ENCODE measurements at regions not wholly inside any gene's neighbourhood (a gene's known extent, or its start where the extent isn't known, plus 50 kb on each side); places are given as distances from the start of the nearest gene placed in this dataset.

DNA sequence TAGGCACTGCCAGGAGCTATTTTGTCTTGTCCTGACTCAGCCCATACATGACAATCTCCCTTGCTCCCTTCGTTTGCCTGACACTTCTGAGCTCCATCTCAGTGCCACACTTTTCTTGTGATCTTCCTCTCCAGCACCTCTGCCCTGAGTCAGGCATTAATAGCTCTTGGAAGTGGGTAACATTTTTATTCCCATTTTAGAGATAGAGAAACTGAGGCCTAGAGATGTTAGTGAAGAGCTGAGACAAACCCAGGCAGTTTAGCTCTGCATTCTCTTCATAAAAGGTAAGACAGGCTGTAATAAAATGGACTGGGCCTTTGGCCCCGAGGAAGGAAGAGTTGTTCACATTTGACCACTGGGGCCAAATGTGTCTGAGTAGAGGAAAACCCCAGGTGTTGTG lies 167.4 kb downstream of the DHX35 start:
- Histone ChIP-seq H3K18ac (ENCODE audit: extremely low read depth, low read length) (no peak overlapping the region), H3K27me3 (replicated peaks in 1 of 4; ENCODE audit: control insufficient read depth in 3 of 4, extremely low read depth in 1 of 4, insufficient read depth in 3 of 4, low read length in 3 of 4) (no peaks in the 10 kb centered on the region; a peak in 1 of 7 replicates), H2BK5ac (ENCODE audit: low read depth, low read length) (no peak overlapping the region), H3K9me3 (ENCODE audit: insufficient read depth in 2 of 2, low read depth in 1 of 2, low read length in 1 of 2) (no peaks in the 10 kb centered on the region; a peak in 1 of 4 replicates), H3K9ac (replicated peaks in 1 of 4; ENCODE audit: extremely low read depth in 1 of 4, low read depth in 3 of 4, low read length in 3 of 4) (no peak overlapping the region), H2AK5ac (ENCODE audit: low read depth, low read length) (no peak overlapping the region), H3K23me2 (ENCODE audit: low read depth, low read length) (no peaks in the 10 kb centered on the region; the same call in 1 of the 2 replicates), H2BK15ac (ENCODE audit: low read length) (no peak overlapping the region), H2AFZ (ENCODE audit: low read length) (no peak overlapping the region), H3K4me2 (ENCODE audit: insufficient read depth in 1 of 2, low read depth in 2 of 2, low read length in 2 of 2) (no peak overlapping the region), H3K4ac (replicated peaks; ENCODE audit: insufficient read length, low read depth, low read length) (no peak overlapping the region), H3K79me2 (ENCODE audit: control insufficient read depth in 1 of 2, insufficient read depth in 2 of 2, low read length in 2 of 2) (no peaks in the 10 kb centered on the region), H3K4me1 (replicated peaks in 1 of 4; ENCODE audit: control insufficient read depth in 3 of 4, insufficient read depth in 4 of 4, low read length in 3 of 4) (peaks cover 0 to 10% (median 2%) of the 10 kb centered on the region in 4 experiments; a peak in 4 of 7 replicates), H3K36me3 (ENCODE audit: control insufficient read depth in 2 of 4, insufficient read depth in 4 of 4, low read length in 3 of 4) (no peaks in the 10 kb centered on the region), H4K8ac (ENCODE audit: extremely low read depth, insufficient read depth, low read length) (no peak overlapping the region), H3K4me3 (ENCODE audit: extremely low read depth in 1 of 4, insufficient read depth in 2 of 4, low read depth in 3 of 4, low read length in 4 of 4) (no peak overlapping the region), H3K23ac (ENCODE audit: insufficient read length) (no peak overlapping the region), H3K79me1 (ENCODE audit: low read depth, low read length) (no peaks in the 10 kb centered on the region), H3K27ac (ENCODE audit: low read depth, low read length) (no peak overlapping the region), H3K56ac (replicated peaks; ENCODE audit: insufficient read length, low read depth, low read length) (no peak overlapping the region), H2BK120ac (replicated peaks; ENCODE audit: low read depth, low read length) (no peak overlapping the region), H3K14ac (ENCODE audit: insufficient read length) (no peak overlapping the region), H2BK20ac (ENCODE audit: low read length) (no peak overlapping the region), H4K5ac (ENCODE audit: insufficient read length, low read depth, low read length) (no peak overlapping the region), H2BK12ac (ENCODE audit: low read depth, low read length) (no peak overlapping the region), H4K91ac (replicated peaks; ENCODE audit: insufficient read length, low read length) (no peak overlapping the region), H4K20me1 (replicated peaks in 1 of 2; ENCODE audit: control insufficient read depth in 1 of 2, insufficient read depth in 2 of 2, low read length in 2 of 2) (no peaks in the 10 kb centered on the region)
- POLR2A ChIA-PET (ENCODE audit: partially characterized antibody) = interaction anchor here (1.7 kb wide), 1 partner anchor 10 kb away, joined by 3 read pairs; no protein-coding TSS in a partner anchor
- TF ChIP-seq CTBP2 (IDR thresholded peaks at IDR 0.05; ENCODE audit: borderline replicate concordance, insufficient read depth, insufficient read length, low read length) (no peak), ASH2L (IDR thresholded peaks at IDR 0.05; ENCODE audit: low read length) (no peak), POLR2A (IDR thresholded peaks at IDR 0.05; ENCODE audit: control extremely low read depth in 1 of 2, low read depth in 2 of 2, low read length in 2 of 2) (no peak), CEBPB (IDR thresholded peaks at IDR 0.05; ENCODE audit: low read depth, low read length) (no peak), SIN3A (conservative IDR thresholded peaks at IDR 0.05 in 1 of 2, IDR thresholded peaks at IDR 0.05 in 1 of 2; ENCODE audit: low read depth in 1 of 2, low read length in 2 of 2) (no peak), RBBP5 (IDR thresholded peaks at IDR 0.05; ENCODE audit: borderline replicate concordance, low read depth, low read length) (no peak), SP1 (IDR thresholded peaks at IDR 0.05; ENCODE audit: low read depth, low read length) (no peak), BACH1 (IDR thresholded peaks at IDR 0.05; ENCODE audit: low read length) (no peak), CREB1 (IDR thresholded peaks at IDR 0.05) (no peak), NANOG (IDR thresholded peaks at IDR 0.05; ENCODE audit: insufficient read depth, low read depth, low read length, poor library complexity, severe bottlenecking) (no peak), BCL11A (IDR thresholded peaks at IDR 0.05; ENCODE audit: low read depth in 2 of 2, low read length in 2 of 2) (no peak), EZH2 (IDR thresholded peaks at IDR 0.05; ENCODE audit: low read depth, low read length, severe bottlenecking) (no peak), SRF (IDR thresholded peaks at IDR 0.05; ENCODE audit: low read depth, low read length) (no peak)
- DNase-seq (ENCODE audit: low read depth in 1 of 2, low spot score in 2 of 2) (no peak), FAIRE-seq (no peak)
- CTCF ChIA-PET (ENCODE audit: partially characterized antibody) = interaction anchor here (0.6 to 1.1 kb wide), 4 partner anchors 20 to 1836 kb away, joined by 3 to 4 read pairs (median 3); no protein-coding TSS in a partner anchor
- WGBS, 2 experiments (ENCODE audit: extremely low coverage in 1 of 2, insufficient coverage in 1 of 2, insufficient read length in 1 of 2, insufficient replicate concordance in 2 of 2, low coverage in 1 of 2, low lambda C conversion rate in 2 of 2, missing lambda C conversion rate in 1 of 2) = 86% methylated on average over 2 of the region's 2 CpGs; no CpG with 5 or more reads in 1 of the 2 experiments
